ENCODE measurements at regions not wholly inside any gene's neighbourhood (a gene's known extent, or its start where the extent isn't known, plus 50 kb on each side); places are given as distances from the start of the nearest gene placed in this dataset.

GRCh38 chr16:56097306-56097705 lies 94.0 kb upstream of the GNAO1 start:
- no peaks in the 10 kb centered on the region for H3K9me2 ChIP-seq (replicated peaks; ENCODE audit: control insufficient read depth, low read length)
- peaks cover 2% of the 10 kb centered on the region; the same call in 1 of the 2 replicates for H3K27me3 ChIP-seq (ENCODE audit: control insufficient read depth, low read length)
- H3K79me2 ChIP-seq (ENCODE audit: control insufficient read depth, low read length): no peaks in the 10 kb centered on the region
- H3K4me2 ChIP-seq (ENCODE audit: low read length): no peak overlapping the region
- no peaks in the 10 kb centered on the region for H4K20me1 ChIP-seq (ENCODE audit: control insufficient read depth, insufficient read depth, low read depth, low read length)
- TF ChIP-seq EZH2phosphoT487 (IDR thresholded peaks at IDR 0.05; ENCODE audit: borderline replicate concordance, low read length) (no peak), CTCF (IDR thresholded peaks at IDR 0.05; ENCODE audit: low read depth, low read length, poor library complexity, severe bottlenecking) (no peak)
- no peaks in the 10 kb centered on the region for H3F3A ChIP-seq (ENCODE audit: control insufficient read depth, insufficient read depth)
- H3K36me3 ChIP-seq (ENCODE audit: control insufficient read depth, low read length): no peaks in the 10 kb centered on the region
- no peaks in the 10 kb centered on the region for H3K9me3 ChIP-seq (ENCODE audit: control insufficient read depth, insufficient read depth, low read length)
- no peak overlapping the region for H3K4me3 ChIP-seq (ENCODE audit: low read length)
- no peak overlapping the region for H3K27ac ChIP-seq (ENCODE audit: low read depth, low read length)
- no peaks in the 10 kb centered on the region for H3K4me1 ChIP-seq (ENCODE audit: control insufficient read depth, low read length)

- Histone ChIP-seq H3K4me1 (ENCODE audit: control insufficient read depth, low read length) (no peaks in the 10 kb centered on the region), H3K27me3 (ENCODE audit: control insufficient read depth, low read length) (peaks cover 2% of the 10 kb centered on the region; the same call in 1 of the 2 replicates), H3K36me3 (ENCODE audit: control insufficient read depth, low read length) (no peaks in the 10 kb centered on the region), H4K20me1 (ENCODE audit: control insufficient read depth, insufficient read depth, low read depth, low read length) (no peaks in the 10 kb centered on the region), H3K4me3 (ENCODE audit: low read length) (no peak overlapping the region), H3K4me2 (ENCODE audit: low read length) (no peak overlapping the region), H3K9me2 (replicated peaks; ENCODE audit: control insufficient read depth, low read length) (no peaks in the 10 kb centered on the region), H3F3A (ENCODE audit: control insufficient read depth, insufficient read depth) (no peaks in the 10 kb centered on the region), H3K9me3 (ENCODE audit: control insufficient read depth, insufficient read depth, low read length) (no peaks in the 10 kb centered on the region), H3K79me2 (ENCODE audit: control insufficient read depth, low read length) (no peaks in the 10 kb centered on the region), H3K27ac (ENCODE audit: low read depth, low read length) (no peak overlapping the region)
- no peak for TF ChIP-seq CTCF (IDR thresholded peaks at IDR 0.05; ENCODE audit: low read depth, low read length, poor library complexity, severe bottlenecking)
- no peak for TF ChIP-seq EZH2phosphoT487 (IDR thresholded peaks at IDR 0.05; ENCODE audit: borderline replicate concordance, low read length)
These were observed 97.1 kb upstream of the GNAO1 start for GRCh38 chr16:56094231-56094630.

GRCh38 chr16:56093055-56093454 lies 98.2 kb upstream of the GNAO1 start:
- no peaks in the 10 kb centered on the region for H3K4me1 ChIP-seq (ENCODE audit: control insufficient read depth, low read length)
- H3K79me2 ChIP-seq (ENCODE audit: control insufficient read depth, low read length): no peaks in the 10 kb centered on the region
- H3K27me3 ChIP-seq (ENCODE audit: control insufficient read depth, low read length): peaks cover under 1% of the 10 kb centered on the region; the same call in 1 of the 2 replicates
- H3K9me3 ChIP-seq (ENCODE audit: control insufficient read depth, insufficient read depth, low read length): no peaks in the 10 kb centered on the region
- H3K4me2 ChIP-seq (ENCODE audit: low read length): no peak overlapping the region
- H3K36me3 ChIP-seq (ENCODE audit: control insufficient read depth, low read length): no peaks in the 10 kb centered on the region
- H3K9me2 ChIP-seq (replicated peaks; ENCODE audit: control insufficient read depth, low read length): no peaks in the 10 kb centered on the region
- TF ChIP-seq CTCF (IDR thresholded peaks at IDR 0.05; ENCODE audit: low read depth, low read length, poor library complexity, severe bottlenecking): no peak
- no peak overlapping the region for H3K4me3 ChIP-seq (ENCODE audit: low read length)
- H3K27ac ChIP-seq (ENCODE audit: low read depth, low read length): no peak overlapping the region
- H3F3A ChIP-seq (ENCODE audit: control insufficient read depth, insufficient read depth): no peaks in the 10 kb centered on the region
- no peaks in the 10 kb centered on the region for H4K20me1 ChIP-seq (ENCODE audit: control insufficient read depth, insufficient read depth, low read depth, low read length)

GRCh38 chr16:56090076-56090475 lies 101.2 kb upstream of the GNAO1 start:
- H3K79me2 ChIP-seq (ENCODE audit: control insufficient read depth, low read length): no peaks in the 10 kb centered on the region
- no peaks in the 10 kb centered on the region for H3K9me3 ChIP-seq (ENCODE audit: control insufficient read depth, insufficient read depth, low read length)
- no peak overlapping the region for H3K27ac ChIP-seq (ENCODE audit: low read depth, low read length)
- H3K36me3 ChIP-seq (ENCODE audit: control insufficient read depth, low read length): no peaks in the 10 kb centered on the region
- H3K27me3 ChIP-seq (ENCODE audit: control insufficient read depth, low read length): no peaks in the 10 kb centered on the region
- no peaks in the 10 kb centered on the region for H4K20me1 ChIP-seq (ENCODE audit: control insufficient read depth, insufficient read depth, low read depth, low read length)
- H3K4me3 ChIP-seq (ENCODE audit: low read length): no peak overlapping the region
- TF ChIP-seq EZH2phosphoT487 (IDR thresholded peaks at IDR 0.05; ENCODE audit: borderline replicate concordance, low read length) (no peak), CTCF (IDR thresholded peaks at IDR 0.05; ENCODE audit: low read depth, low read length, poor library complexity, severe bottlenecking) (no peak)
- H3K9me2 ChIP-seq (replicated peaks; ENCODE audit: control insufficient read depth, low read length): no peaks in the 10 kb centered on the region
- H3F3A ChIP-seq (ENCODE audit: control insufficient read depth, insufficient read depth): no peaks in the 10 kb centered on the region
- H3K4me2 ChIP-seq (ENCODE audit: low read length): no peak overlapping the region
- no peaks in the 10 kb centered on the region for H3K4me1 ChIP-seq (ENCODE audit: control insufficient read depth, low read length)
